NCI-H187 (cell line): ENCODE measurements at regions not wholly inside any gene's neighbourhood (a gene's known extent, or its start where the extent isn't known, plus 50 kb on each side); places are given as distances from the start of the nearest gene placed in this dataset.
"Not testable (repeated sequence)": the region's sequence is repeated elsewhere in the genome, so short reads cannot be mapped to it uniquely, and the experiment has no call there.

Experiments used
- DNase-seq, 2 experiments: peaks; one replicate each; lab custom pipeline; 2025; lab: John Stamatoyannopoulos, UW

GRCh38 chr9:12272471-12273120 lies 420.6 kb upstream of the TYRP1 start:
- no peak for DNase-seq

GRCh38 chr9:12274577-12274976 lies 418.6 kb upstream of the TYRP1 start:
- DNase-seq: no peak

GRCh38 chr9:12276505-12276904 lies 416.7 kb upstream of the TYRP1 start:
- no peak for DNase-seq

- DNase-seq: no peak
Observed at GRCh38 chr9:12289711-12290110, 403.5 kb upstream of the TYRP1 start.

GRCh38 chr9:12290166-12290869 lies 402.9 kb upstream of the TYRP1 start:
- DNase-seq: no peak

GRCh38 chr9:12305211-12305610 lies 388.0 kb upstream of the TYRP1 start:
- DNase-seq: no peak

GRCh38 chr9:12314589-12314988 lies 378.6 kb upstream of the TYRP1 start:
- no peak for DNase-seq

- no peak for DNase-seq
Observed at GRCh38 chr9:12318732-12319685, 374.2 kb upstream of the TYRP1 start.

- DNase-seq: no peak
Observed at GRCh38 chr9:12329623-12329985, 363.6 kb upstream of the TYRP1 start.

GRCh38 chr9:12333966-12334365 lies 359.2 kb upstream of the TYRP1 start:
- not testable (repeated sequence) for DNase-seq

- no peak for DNase-seq
Observed at GRCh38 chr9:12350775-12351174, 342.4 kb upstream of the TYRP1 start.

GRCh38 chr9:12351293-12352044 lies 341.7 kb upstream of the TYRP1 start:
- DNase-seq: no peak

- no peak for DNase-seq
Observed at GRCh38 chr9:12352045-12352315, 341.2 kb upstream of the TYRP1 start.

- no peak for DNase-seq
Observed at GRCh38 chr9:12363439-12363838, 329.7 kb upstream of the TYRP1 start.

GRCh38 chr9:12368569-12368968 lies 324.6 kb upstream of the TYRP1 start:
- DNase-seq: no peak

- DNase-seq: no peak
Observed at GRCh38 chr9:12391839-12392509, 301.2 kb upstream of the TYRP1 start.

- no peak for DNase-seq
Observed at GRCh38 chr9:12394105-12394504, 299.1 kb upstream of the TYRP1 start.

- DNase-seq: no peak
Observed at GRCh38 chr9:12403721-12404120, 289.5 kb upstream of the TYRP1 start.

GRCh38 chr9:12413986-12414385 lies 279.2 kb upstream of the TYRP1 start:
- no peak for DNase-seq

GRCh38 chr9:12414514-12414913 lies 278.7 kb upstream of the TYRP1 start:
- no peak for DNase-seq

GRCh38 chr9:12415361-12415760 lies 277.8 kb upstream of the TYRP1 start:
- DNase-seq: no peak

GRCh38 chr9:12416716-12417115 lies 276.5 kb upstream of the TYRP1 start:
- DNase-seq: no peak
